ENCODE measurements at regions not wholly inside any gene's neighbourhood (a gene's known extent, or its start where the extent isn't known, plus 50 kb on each side); places are given as distances from the start of the nearest gene placed in this dataset.

DNA sequence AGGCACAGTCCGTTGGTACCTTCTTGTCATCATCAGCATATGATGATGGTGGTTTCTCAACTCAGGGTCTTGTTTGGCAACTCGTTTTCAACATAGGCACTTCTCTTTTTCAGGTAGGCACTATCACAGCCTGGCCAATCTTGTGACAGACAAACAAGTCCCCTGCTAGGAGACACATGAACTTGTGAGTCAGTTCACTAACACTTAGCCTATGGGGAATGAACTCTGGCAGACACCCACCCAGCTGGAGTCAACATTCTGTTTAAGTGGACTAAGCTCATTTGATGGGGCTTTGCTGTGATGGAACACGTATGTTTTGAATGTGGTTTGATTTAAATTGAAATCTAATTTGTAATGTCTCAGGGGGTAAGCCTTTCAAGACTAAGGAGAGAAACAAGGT lies 100.7 kb upstream of the MAMLD1 start:
- TF ChIP-seq KLF5 (IDR thresholded peaks at IDR 0.05; ENCODE audit: partially characterized antibody) (no peak), CTCF (IDR thresholded peaks at IDR 0.05 in 2 of 3, conservative IDR thresholded peaks at IDR 0.05 in 1 of 3; ENCODE audit: control insufficient read depth in 2 of 3, extremely low read depth in 1 of 3, insufficient read depth in 1 of 3, low read depth in 3 of 3, low read length in 3 of 3) (no peak)
